B cell (primary cell): ENCODE measurements at regions not wholly inside any gene's neighbourhood (a gene's known extent, or its start where the extent isn't known, plus 50 kb on each side); places are given as distances from the start of the nearest gene placed in this dataset.

Experiments
- ATAC-seq: fragments of 200-7000 bp; cut with Tn5 transposase; one replicate; pipeline ENCODE4 v1.10.0; 2021; ENCODE audit warnings: low read depth, mild to moderate bottlenecking, moderate number of reproducible peaks, moderate library complexity
- CTCF ChIA-PET: fragments of 350-600 bp; sonication (Branson Sonifier 250); formaldehyde crosslinking; loops from one replicate; lab custom pipeline; 2021; ENCODE audit warnings: antibody characterized with exemption, inconsistent platforms; lab: Charles Lee
- POLR2A ChIA-PET: fragments of 350-600 bp; sonication (Branson Sonifier 250); formaldehyde crosslinking; loops from one replicate; lab custom pipeline; 2021; ENCODE audit warnings: antibody characterized with exemption; lab: Charles Lee
- DNase-seq: peaks from one replicate; pipeline ENCODE4 v3.0.0; 2013
- H2AFZ ChIP-seq: 2 replicates; pipeline ENCODE4 v1.6.1; 2012; ENCODE audit warnings: mild to moderate bottlenecking, low read depth, low read length; ENCODE audit not compliant: insufficient read depth, poor library complexity, severe bottlenecking
- H3K27ac ChIP-seq, 2 donors: 1 replicate in 1 of 2; 2 replicates in 1 of 2; pipeline ENCODE4 v1.5.1; 2012 to 2013; ENCODE audit warnings: low read length in 2 of 2, mild to moderate bottlenecking in 2 of 2, moderate library complexity in 1 of 2
- H3K27me3 ChIP-seq, 4 experiments: fragments of 200-600 bp in 1 of 4; sonication (generic) in 1 of 4; replicated peaks in 1 of 4; 1 replicate in 2 of 4; 2 replicates in 2 of 4; pipeline versions ENCODE4 v1.6.1 to v1.7.0; 2013 to 2016; ENCODE audit warnings: low read length in 3 of 4, mild to moderate bottlenecking in 2 of 4, mixed read lengths in 1 of 4, moderate library complexity in 1 of 4; ENCODE audit not compliant: insufficient read depth in 4 of 4, control insufficient read depth in 3 of 4; ENCODE audit errors: control extremely low read depth in 1 of 4
- H3K36me3 ChIP-seq, 2 experiments: replicated peaks in 1 of 2; 1 replicate in 1 of 2; 2 replicates in 1 of 2; pipeline versions ENCODE4 v1.6.1 to v1.7.1; 2013; ENCODE audit warnings: low read length in 1 of 2; ENCODE audit not compliant: insufficient read depth in 2 of 2, control insufficient read depth in 1 of 2; ENCODE audit errors: control extremely low read depth in 1 of 2, extremely low read depth in 1 of 2
- H3K4me1 ChIP-seq, 2 donors: fragments of 200-600 bp in 1 of 2; sonication (generic) in 1 of 2; 1 replicate in 1 of 2; 2 replicates in 1 of 2; pipeline versions ENCODE4 v1.5.1 to v1.6.1; 2013 to 2017; ENCODE audit warnings: low read length in 2 of 2; ENCODE audit not compliant: control insufficient read depth in 2 of 2, insufficient read depth in 2 of 2
- H3K4me2 ChIP-seq: replicated peaks from 2 replicates; pipeline ENCODE3; 2012; ENCODE audit warnings: mild to moderate bottlenecking, low read depth, low read length; ENCODE audit not compliant: poor library complexity, severe bottlenecking
- H3K4me3 ChIP-seq, 5 experiments: fragments of 200-600 bp in 1 of 5; sonication (generic) in 1 of 5; 1 replicate in 3 of 5; 2 replicates in 2 of 5; pipeline versions ENCODE4 v1.5.1 to v1.7.0; 2011 to 2016; ENCODE audit warnings: low read length in 4 of 5, mild to moderate bottlenecking in 4 of 5, low read depth in 2 of 5, control low read depth in 1 of 5, moderate library complexity in 1 of 5; ENCODE audit not compliant: insufficient read depth in 1 of 5; ENCODE audit errors: control extremely low read depth in 1 of 5, extremely low read depth in 1 of 5
- H3K79me2 ChIP-seq: fragments of 200-600 bp; sonication (generic); one replicate; pipeline ENCODE4 v1.6.0; 2016; ENCODE audit warnings: low read length; ENCODE audit not compliant: control insufficient read depth, insufficient read depth
- H3K9ac ChIP-seq: fragments of 200-600 bp; sonication (generic); 2 replicates; pipeline ENCODE4 v1.6.1; 2017; ENCODE audit warnings: mild to moderate bottlenecking, low read length, moderate library complexity
- H3K9me3 ChIP-seq, 3 donors: one replicate each; pipeline versions ENCODE4 v1.6.1 to v1.7.1; 2013; ENCODE audit warnings: low read length in 2 of 3; ENCODE audit not compliant: control insufficient read depth in 2 of 3, insufficient read depth in 1 of 3; ENCODE audit errors: control extremely low read depth in 1 of 3
- H4K20me1 ChIP-seq: 2 replicates; pipeline ENCODE4 v1.6.0; 2012; ENCODE audit warnings: mild to moderate bottlenecking, low read length; ENCODE audit not compliant: insufficient read depth, control insufficient read depth, poor library complexity, severe bottlenecking
- H3K27ac Mint-ChIP-seq: one replicate; pipeline ENCODE4 v1.8.0; 2021; ENCODE audit warnings: mixed read lengths
- H3K27me3 Mint-ChIP-seq: one replicate; pipeline ENCODE4 v1.8.0; 2021; ENCODE audit warnings: mixed read lengths
- H3K4me1 Mint-ChIP-seq: one replicate; pipeline ENCODE4 v1.8.0; 2021; ENCODE audit warnings: mixed read lengths
- H3K4me3 Mint-ChIP-seq: one replicate; pipeline ENCODE4 v1.8.0; 2021; ENCODE audit warnings: mixed read lengths
- H3K9me3 Mint-ChIP-seq: one replicate; pipeline ENCODE4 v1.8.0; 2022; ENCODE audit warnings: mixed read lengths; ENCODE audit not compliant: insufficient read depth
- CTCF ChIP-seq: fragments of 200-600 bp; IDR thresholded peaks from one replicate; pipeline ENCODE4 v1.8.0; 2022; ENCODE audit warnings: antibody characterized with exemption, mild to moderate bottlenecking
- EZH2 ChIP-seq: IDR thresholded peaks from 2 replicates; pipeline ENCODE4 v1.6.1; 2012; ENCODE audit warnings: borderline replicate concordance, low read depth, mild to moderate bottlenecking, moderate library complexity, low read length; ENCODE audit not compliant: insufficient read depth, poor library complexity, severe bottlenecking
- WGBS: methylation state at CpG from one replicate; pipeline ENCODE4 v1.1.5; 2013; ENCODE audit warnings: missing lambda C conversion rate; ENCODE audit not compliant: insufficient coverage; 5-methylcytosine and 5-hydroxymethylcytosine counted together
- intact Hi-C: fragments of 100-400 bp; cut with micrococcal nuclease; formaldehyde crosslinking; loops from one replicate; pipeline ENCODE4 v1.10.0; 2022

DNA sequence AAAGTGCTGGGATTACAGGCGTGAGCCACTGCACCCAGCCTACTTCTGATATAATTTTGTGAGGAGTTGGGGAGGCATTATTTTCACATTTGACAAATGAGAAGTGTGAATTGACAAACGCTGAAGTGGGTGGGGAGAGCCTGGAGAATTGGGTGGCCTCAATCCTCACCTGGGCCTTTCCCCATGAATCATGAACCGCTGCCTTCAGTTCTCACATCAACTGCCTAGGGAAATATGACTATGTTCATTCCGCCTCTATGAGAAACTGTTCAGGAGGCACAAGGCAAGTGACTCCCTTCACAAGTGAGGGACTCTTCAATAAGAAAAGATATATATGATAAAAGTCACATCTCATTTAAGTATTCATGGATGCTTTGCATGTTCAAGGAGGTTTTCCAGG lies 96.6 kb upstream of the RND3 start:
- intact Hi-C loops = no loop called here
- Histone ChIP-seq H3K27ac (no peak overlapping the region), H2AFZ (no peak overlapping the region), H3K4me3 (no peak overlapping the region), H3K4me1 (no peaks in the 10 kb centered on the region), H4K20me1 (no peaks in the 10 kb centered on the region), H3K4me2 (no peak overlapping the region), H3K36me3 (no peaks in the 10 kb centered on the region), H3K9ac (no peak overlapping the region), H3K79me2 (no peaks in the 10 kb centered on the region), H3K27me3 (no peaks in the 10 kb centered on the region), H3K9me3 (peaks cover 0 to 2% (median 0%) of the 10 kb centered on the region in 3 donors)
- CTCF ChIA-PET = no interaction called here
- DNase-seq (no peak), ATAC-seq (no peak)
- Mint-ChIP-seq H3K27me3 (no peaks in the 10 kb centered on the region), H3K27ac (no peak overlapping the region), H3K4me1 (no peaks in the 10 kb centered on the region), H3K9me3 (peaks cover 2% of the 10 kb centered on the region), H3K4me3 (no peak overlapping the region)
- POLR2A ChIA-PET = no interaction called here
- TF ChIP-seq EZH2 (no peak), CTCF (no peak)
- WGBS = no CpG with 5 or more reads among the region's 4 CpGs

DNA sequence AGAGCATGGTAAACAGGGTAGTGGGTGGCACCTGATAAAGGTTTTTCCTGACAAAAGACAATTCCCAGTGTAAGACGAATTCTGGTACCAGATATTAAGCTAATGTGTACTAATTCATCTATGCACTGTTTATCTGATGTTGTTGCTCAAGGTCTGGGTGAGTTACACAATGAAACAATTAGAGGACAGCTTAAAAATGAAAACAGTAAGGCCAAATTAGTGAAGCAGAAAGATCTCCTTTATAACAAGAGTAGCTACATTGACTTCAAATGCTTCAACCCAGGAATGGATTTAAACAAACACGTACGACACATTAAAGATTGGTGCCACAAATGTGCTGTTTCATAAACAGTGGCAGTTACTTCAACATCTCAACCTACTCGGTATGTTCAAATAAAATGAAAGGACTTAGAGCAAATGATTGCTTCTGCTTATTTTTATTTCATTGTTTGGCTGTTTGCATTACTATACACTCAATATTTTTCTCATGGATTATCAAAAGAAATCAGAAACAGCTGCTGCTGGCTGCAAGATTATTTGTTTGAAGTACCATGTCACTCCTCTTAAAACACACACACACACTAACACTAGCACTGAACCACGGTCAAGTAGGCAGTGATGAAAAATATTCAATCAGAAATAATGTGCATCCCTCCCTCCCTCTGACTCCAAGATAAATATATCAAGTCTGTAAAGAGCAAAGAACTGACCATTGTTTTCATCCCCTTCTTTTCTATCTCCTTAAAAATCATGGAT lies 94.4 kb upstream of the RND3 start:
- H2AFZ ChIP-seq = no peak overlapping the region
- H3K9me3 ChIP-seq = peaks cover 2 to 13% (median 8%) of the 10 kb centered on the region in 3 donors
- POLR2A ChIA-PET = no interaction called here
- H3K27me3 Mint-ChIP-seq = no peaks in the 10 kb centered on the region
- peaks cover 8% of the 10 kb centered on the region for H3K9me3 Mint-ChIP-seq
- no peak overlapping the region for H3K27ac ChIP-seq
- no peak overlapping the region for H3K4me2 ChIP-seq
- H3K4me1 Mint-ChIP-seq = no peaks in the 10 kb centered on the region
- no peaks in the 10 kb centered on the region for H3K27me3 ChIP-seq
- no peaks in the 10 kb centered on the region for H3K79me2 ChIP-seq
- no peak overlapping the region for H3K4me3 Mint-ChIP-seq
- 94% methylated on average over 2 of the region's 5 CpGs for WGBS
- intact Hi-C loops = no loop called here
- no peak for TF ChIP-seq CTCF
- TF ChIP-seq EZH2 = no peak
- no peak for ATAC-seq
- H3K4me3 ChIP-seq = no peak overlapping the region
- no peak overlapping the region for H3K27ac Mint-ChIP-seq
- H3K4me1 ChIP-seq = no peaks in the 10 kb centered on the region
- DNase-seq = no peak
- H3K36me3 ChIP-seq = no peaks in the 10 kb centered on the region
- no peaks in the 10 kb centered on the region for H4K20me1 ChIP-seq
- no peak overlapping the region for H3K9ac ChIP-seq
- CTCF ChIA-PET = no interaction called here
